ENCODE measurements at regions not wholly inside any gene's neighbourhood (a gene's known extent, or its start where the extent isn't known, plus 50 kb on each side); places are given as distances from the start of the nearest gene placed in this dataset.

GRCh38 chr3:101928890-101929289 lies 79.6 kb downstream of the NFKBIZ start:
- no peak for TF ChIP-seq CTCF (IDR thresholded peaks at IDR 0.05 in 4 of 5, conservative IDR thresholded peaks at IDR 0.05 in 1 of 5)
- TF ChIP-seq POLR2A (IDR thresholded peaks at IDR 0.05), result no peak

Data from gastrocnemius medialis (tissue), 4 donors.